HEK293 (cell line): ENCODE measurements at regions not wholly inside any gene's neighbourhood (a gene's known extent, or its start where the extent isn't known, plus 50 kb on each side); places are given as distances from the start of the nearest gene placed in this dataset.

Experiments used
- CTCF ChIA-PET: fragments of 350-600 bp; formaldehyde crosslinking; extraction: SDS; loops from one replicate; lab custom pipeline; 2021; ENCODE audit warnings: antibody characterized with exemption; lab: Yijun Ruan, JAX
- POLR2A ChIA-PET: fragments of 300-600 bp; formaldehyde crosslinking; extraction: SDS; loops from one replicate; lab custom pipeline; 2020; ENCODE audit warnings: antibody characterized with exemption, inconsistent platforms; lab: Yijun Ruan, JAX
- H3K27ac ChIP-seq: fragments of 200-500 bp; sonication (Bioruptor generic); 2 replicates; pipeline ENCODE4 v1.5.1; 2014; ENCODE audit warnings: low read depth, low read length, control low read depth, inconsistent platforms; ENCODE audit errors: extremely low read depth
- H3K36me3 ChIP-seq, 2 experiments: fragments of 200-500 bp in 1 of 2; sonication (Bioruptor generic) in 1 of 2; 1 replicate in 1 of 2; 2 replicates in 1 of 2; pipeline ENCODE4 v1.5.1; 2014 to 2017; ENCODE audit warnings: inconsistent platforms in 2 of 2, low read length in 2 of 2; ENCODE audit not compliant: control insufficient read depth in 2 of 2, insufficient read depth in 1 of 2
- H3K4me1 ChIP-seq: fragments of 200-500 bp; sonication (Bioruptor generic); 2 replicates; pipeline ENCODE4 v1.5.1; 2014; ENCODE audit warnings: mild to moderate bottlenecking, low read length, inconsistent platforms; ENCODE audit not compliant: control insufficient read depth, insufficient read depth
- H3K4me3 ChIP-seq: 2 replicates; pipeline ENCODE4 v1.5.1; 2011; ENCODE audit warnings: low read depth, mild to moderate bottlenecking, control low read depth, low read length, moderate library complexity
- H3K9me3 ChIP-seq: fragments of 200-500 bp; sonication (Bioruptor generic); 2 replicates; pipeline ENCODE4 v1.5.1; 2014; ENCODE audit warnings: low read depth, low read length, inconsistent platforms; ENCODE audit not compliant: control insufficient read depth, insufficient read depth
- ATF2 ChIP-seq: fragments of 450-650 bp; formaldehyde crosslinking; IDR thresholded peaks from 2 replicates; pipeline ENCODE4 v1.5.1; 2016; ENCODE audit warnings: missing biosample characterization, missing genetic modification characterization, low read depth
- GFI1B ChIP-seq: fragments of 450-650 bp; formaldehyde crosslinking; IDR thresholded peaks from 2 replicates; pipeline ENCODE4 v1.5.1; 2016; ENCODE audit warnings: missing biosample characterization, missing genetic modification characterization
- GLI2 ChIP-seq: fragments of 450-650 bp; formaldehyde crosslinking; IDR thresholded peaks from 2 replicates; pipeline ENCODE4; 2017; ENCODE audit warnings: missing biosample characterization, missing genetic modification characterization, low read depth, borderline replicate concordance
- HIC1 ChIP-seq: fragments of 450-650 bp; formaldehyde crosslinking; IDR thresholded peaks from 2 replicates; pipeline ENCODE4 v1.5.1; 2016; ENCODE audit warnings: missing biosample characterization, missing genetic modification characterization
- MZF1 ChIP-seq: fragments of 450-650 bp; formaldehyde crosslinking; IDR thresholded peaks from 2 replicates; pipeline ENCODE4 v1.5.1; 2017; ENCODE audit warnings: missing biosample characterization, missing genetic modification characterization, borderline replicate concordance
- OVOL3 ChIP-seq: fragments of 450-650 bp; formaldehyde crosslinking; IDR thresholded peaks from 2 replicates; pipeline ENCODE4 v1.5.1; 2016; ENCODE audit warnings: missing biosample characterization, missing genetic modification characterization
- YY1 ChIP-seq: fragments of 450-650 bp; formaldehyde crosslinking; IDR thresholded peaks from 2 replicates; pipeline ENCODE4 v1.5.1; 2018; ENCODE audit warnings: missing biosample characterization, missing genetic modification characterization
- YY2 ChIP-seq: fragments of 450-650 bp; formaldehyde crosslinking; IDR thresholded peaks from 2 replicates; pipeline ENCODE4 v1.5.1; 2016; ENCODE audit warnings: missing biosample characterization, missing genetic modification characterization
- ZBTB10 ChIP-seq: fragments of 450-650 bp; formaldehyde crosslinking; IDR thresholded peaks from 2 replicates; pipeline ENCODE4 v1.5.1; 2016; ENCODE audit warnings: missing biosample characterization, missing genetic modification characterization
- ZEB2 ChIP-seq: fragments of 450-650 bp; formaldehyde crosslinking; IDR thresholded peaks from 2 replicates; pipeline ENCODE4 v1.5.1; 2016; ENCODE audit warnings: missing biosample characterization, missing genetic modification characterization
- ZFHX2 ChIP-seq: fragments of 450-650 bp; formaldehyde crosslinking; conservative IDR thresholded peaks from 2 replicates; pipeline ENCODE4 v1.5.1; 2016; ENCODE audit warnings: missing biosample characterization, missing genetic modification characterization
- ZFP37 ChIP-seq: fragments of 450-650 bp; formaldehyde crosslinking; IDR thresholded peaks from 2 replicates; pipeline ENCODE4 v1.5.1; 2016; ENCODE audit warnings: missing biosample characterization, missing genetic modification characterization
- ZNF112 ChIP-seq: fragments of 450-650 bp; formaldehyde crosslinking; IDR thresholded peaks from 2 replicates; pipeline ENCODE4 v1.5.0; 2017; ENCODE audit warnings: missing biosample characterization, missing genetic modification characterization
- ZNF138 ChIP-seq: fragments of 450-650 bp; formaldehyde crosslinking; IDR thresholded peaks from 2 replicates; pipeline ENCODE4 v1.5.1; 2016; ENCODE audit warnings: missing biosample characterization, missing genetic modification characterization, borderline replicate concordance
- ZNF169 ChIP-seq: fragments of 450-650 bp; formaldehyde crosslinking; IDR thresholded peaks from 2 replicates; pipeline ENCODE4 v1.5.1; 2016; ENCODE audit warnings: missing biosample characterization, missing genetic modification characterization
- ZNF175 ChIP-seq: fragments of 450-650 bp; formaldehyde crosslinking; IDR thresholded peaks from 2 replicates; pipeline ENCODE4 v1.5.1; 2016; ENCODE audit warnings: missing biosample characterization, missing genetic modification characterization
- ZNF223 ChIP-seq: fragments of 450-650 bp; formaldehyde crosslinking; IDR thresholded peaks from 2 replicates; pipeline ENCODE4 v1.5.1; 2016; ENCODE audit warnings: missing biosample characterization, missing genetic modification characterization
- ZNF23 ChIP-seq: fragments of 450-650 bp; formaldehyde crosslinking; IDR thresholded peaks from 2 replicates; pipeline ENCODE4 v1.5.1; 2016; ENCODE audit warnings: missing biosample characterization, missing genetic modification characterization, borderline replicate concordance
- ZNF239 ChIP-seq: fragments of 450-650 bp; formaldehyde crosslinking; IDR thresholded peaks from 2 replicates; pipeline ENCODE4 v1.5.1; 2016; ENCODE audit warnings: missing biosample characterization, missing genetic modification characterization
- ZNF341 ChIP-seq: fragments of 450-650 bp; formaldehyde crosslinking; IDR thresholded peaks from 2 replicates; pipeline ENCODE4; 2016; ENCODE audit warnings: low read depth, missing biosample characterization, missing genetic modification characterization
- ZNF48 ChIP-seq: fragments of 450-650 bp; formaldehyde crosslinking; IDR thresholded peaks from 2 replicates; pipeline ENCODE4 v1.5.1; 2016; ENCODE audit warnings: missing biosample characterization, missing genetic modification characterization
- ZNF629 ChIP-seq: fragments of 450-650 bp; formaldehyde crosslinking; IDR thresholded peaks from 2 replicates; pipeline ENCODE4 v1.5.1; 2017; ENCODE audit warnings: missing biosample characterization, missing genetic modification characterization
- ZSCAN16 ChIP-seq: fragments of 450-650 bp; formaldehyde crosslinking; IDR thresholded peaks from 2 replicates; pipeline ENCODE4 v1.5.1; 2016; ENCODE audit warnings: missing biosample characterization, missing genetic modification characterization

GRCh38 chr2:9738535-9739496 is 104.5 kb upstream of the TAF1B start:
- H3K4me3 ChIP-seq, result no peak overlapping the region
- H3K9me3 ChIP-seq, result no peaks in the 10 kb centered on the region
- TF ChIP-seq ZNF629 (no peak), GLI2 (tag by site-specific recombination) (no peak), ZNF341 (tag by site-specific recombination) (no peak), ZNF223 (tag by site-specific recombination) (no peak), ZBTB10 (tag by site-specific recombination) (no peak)
- H3K4me1 ChIP-seq, result no peaks in the 10 kb centered on the region
- ChIA-PET POLR2A (no interaction called here), CTCF (interaction anchor here (0.5 kb wide), 1 partner anchor 528 kb away, joined by 3 read pairs; no protein-coding TSS in a partner anchor)
- H3K27ac ChIP-seq, result no peak overlapping the region
- H3K36me3 ChIP-seq, result no peaks in the 10 kb centered on the region

GRCh38 chr2:9739531-9739964 is 103.7 kb upstream of the TAF1B start:
- Histone ChIP-seq H3K36me3 (no peaks in the 10 kb centered on the region), H3K4me3 (no peak overlapping the region), H3K4me1 (no peaks in the 10 kb centered on the region), H3K9me3 (no peaks in the 10 kb centered on the region), H3K27ac (no peak overlapping the region)
- POLR2A ChIA-PET, result interaction anchor here (0.6 kb wide), 1 partner anchor 11 kb away, joined by 3 read pairs; no protein-coding TSS in a partner anchor
- TF ChIP-seq YY1 (tag by site-specific recombination) (no peak), ZSCAN16 (tag by site-specific recombination) (no peak), ZFP37 (tag by site-specific recombination) (no peak), ZFHX2 (tag by site-specific recombination) (no peak), YY2 (tag by site-specific recombination) (no peak), ZNF169 (no peak), ZNF112 (no peak), ZNF138 (tag by site-specific recombination) (no peak), ZNF239 (tag by site-specific recombination) (no peak), MZF1 (no peak)
- CTCF ChIA-PET, result interaction anchor here (0.5 kb wide), 1 partner anchor 529 kb away, joined by 3 read pairs; no protein-coding TSS in a partner anchor

- no peak overlapping the region for H3K27ac ChIP-seq
- ChIA-PET CTCF (interaction anchor here (0.5 to 1.2 kb wide), 2 partner anchors 13 to 30 kb away, joined by 5 read pairs; no protein-coding TSS in a partner anchor), POLR2A (interaction anchor here (1.0 kb wide), 1 partner anchor 102 kb away, joined by 3 read pairs; the partner anchor contains the start of gene TAF1B)
- H3K36me3 ChIP-seq, result no peaks in the 10 kb centered on the region
- no peaks in the 10 kb centered on the region for H3K9me3 ChIP-seq
- H3K4me1 ChIP-seq, result no peaks in the 10 kb centered on the region
- no peak overlapping the region for H3K4me3 ChIP-seq
- TF ChIP-seq ATF2 (tag by site-specific recombination), result no peak
- TF ChIP-seq ZEB2 (tag by site-specific recombination), result no peak
- no peak for TF ChIP-seq HIC1
- TF ChIP-seq ZNF23 (tag by site-specific recombination), result no peak
- no peak for TF ChIP-seq GFI1B (tag by site-specific recombination)
- TF ChIP-seq ZNF175 (tag by site-specific recombination), result no peak
- no peak for TF ChIP-seq ZNF48 (tag by site-specific recombination)
- TF ChIP-seq OVOL3 (tag by site-specific recombination), result no peak
Measured at GRCh38 chr2:9740382-9741073, 102.7 kb upstream of the TAF1B start.
